Parathyroid adenoma (tissue), 2 donors: ENCODE measurements at regions not wholly inside any gene's neighbourhood (a gene's known extent, or its start where the extent isn't known, plus 50 kb on each side); places are given as distances from the start of the nearest gene placed in this dataset.

Experiments
- H2AFZ ChIP-seq: fragments of 300-600 bp; sonication (generic); one replicate; pipeline ENCODE4 v1.7.0; 2017; ENCODE audit warnings: antibody characterized with exemption, mild to moderate bottlenecking
- H3K27ac ChIP-seq: fragments of 300-600 bp; sonication (generic); one replicate; pipeline ENCODE4 v1.7.0; 2017
- H3K27me3 ChIP-seq: fragments of 300-600 bp; sonication (generic); one replicate; pipeline ENCODE4 v1.7.0; 2017; ENCODE audit warnings: low read length; ENCODE audit not compliant: control insufficient read depth, insufficient read depth
- H3K36me3 ChIP-seq: fragments of 300-600 bp; sonication (generic); one replicate; pipeline ENCODE4 v1.7.0; 2017; ENCODE audit warnings: low read length; ENCODE audit not compliant: control insufficient read depth, insufficient read depth
- H3K4me1 ChIP-seq: fragments of 300-600 bp; sonication (generic); one replicate; pipeline ENCODE4 v1.7.0; 2017; ENCODE audit warnings: control low read depth
- H3K4me2 ChIP-seq: fragments of 300-600 bp; sonication (generic); one replicate; pipeline ENCODE4 v1.7.0; 2017; ENCODE audit warnings: low read length
- H3K4me3 ChIP-seq: fragments of 300-600 bp; sonication (generic); one replicate; pipeline ENCODE4 v1.7.0; 2017; ENCODE audit warnings: low read depth, low read length
- H3K79me2 ChIP-seq: fragments of 300-600 bp; sonication (generic); one replicate; pipeline ENCODE4 v1.7.0; 2017; ENCODE audit warnings: control low read depth
- H3K9ac ChIP-seq: fragments of 300-600 bp; sonication (generic); one replicate; pipeline ENCODE4 v1.7.0; 2017; ENCODE audit warnings: mild to moderate bottlenecking
- H3K9me3 ChIP-seq: fragments of 300-600 bp; sonication (generic); one replicate; pipeline ENCODE4 v1.7.0; 2017; ENCODE audit warnings: low read length; ENCODE audit not compliant: control insufficient read depth
- CTCF ChIP-seq: fragments of 300-600 bp; sonication (generic); IDR thresholded peaks from one replicate; pipeline ENCODE4 v1.7.0; 2017; ENCODE audit warnings: antibody characterized with exemption, mild to moderate bottlenecking
- donor health status: primary hyperparathyroidism.

- Histone ChIP-seq H3K4me2 (no peak overlapping the region), H3K27me3 (no peaks in the 10 kb centered on the region), H3K9ac (no peak overlapping the region), H3K27ac (no peak overlapping the region), H3K9me3 (no peaks in the 10 kb centered on the region), H3K36me3 (no peaks in the 10 kb centered on the region), H3K79me2 (no peaks in the 10 kb centered on the region), H3K4me1 (peaks cover 2% of the 10 kb centered on the region), H3K4me3 (no peak overlapping the region), H2AFZ (no peak overlapping the region)
- TF ChIP-seq CTCF: no peak
Measured at GRCh38 chr3:78427303-78427702, 1340.5 kb downstream of the ROBO1 start.

- Histone ChIP-seq H2AFZ (no peak overlapping the region), H3K4me2 (no peak overlapping the region), H3K36me3 (no peaks in the 10 kb centered on the region), H3K9me3 (no peaks in the 10 kb centered on the region), H3K4me3 (no peak overlapping the region), H3K27me3 (no peaks in the 10 kb centered on the region), H3K79me2 (no peaks in the 10 kb centered on the region), H3K27ac (no peak overlapping the region), H3K9ac (no peak overlapping the region), H3K4me1 (peaks cover 2% of the 10 kb centered on the region)
- no peak for TF ChIP-seq CTCF
Measured at GRCh38 chr3:78430741-78431140, 1337.1 kb downstream of the ROBO1 start.

- Histone ChIP-seq H2AFZ (no peak overlapping the region), H3K79me2 (no peaks in the 10 kb centered on the region), H3K36me3 (no peaks in the 10 kb centered on the region), H3K4me1 (no peaks in the 10 kb centered on the region), H3K9ac (no peak overlapping the region), H3K4me3 (no peak overlapping the region), H3K27ac (no peak overlapping the region), H3K4me2 (no peak overlapping the region), H3K9me3 (no peaks in the 10 kb centered on the region), H3K27me3 (no peaks in the 10 kb centered on the region)
- no peak for TF ChIP-seq CTCF
Measured at GRCh38 chr3:78434801-78435200, 1333.0 kb downstream of the ROBO1 start.

GRCh38 chr3:78455166-78455565 lies 1312.6 kb downstream of the ROBO1 start:
- Histone ChIP-seq H3K4me3 (no peak overlapping the region), H3K4me1 (no peaks in the 10 kb centered on the region), H3K9me3 (no peaks in the 10 kb centered on the region), H3K27ac (no peak overlapping the region), H3K79me2 (no peaks in the 10 kb centered on the region), H2AFZ (no peak overlapping the region), H3K27me3 (no peaks in the 10 kb centered on the region), H3K4me2 (no peak overlapping the region), H3K9ac (no peak overlapping the region), H3K36me3 (no peaks in the 10 kb centered on the region)
- TF ChIP-seq CTCF: no peak

GRCh38 chr3:78455712-78456433 lies 1311.9 kb downstream of the ROBO1 start:
- H3K36me3 ChIP-seq: no peaks in the 10 kb centered on the region
- H3K79me2 ChIP-seq: no peaks in the 10 kb centered on the region
- no peaks in the 10 kb centered on the region for H3K4me1 ChIP-seq
- no peaks in the 10 kb centered on the region for H3K9me3 ChIP-seq
- no peak overlapping the region for H2AFZ ChIP-seq
- H3K27ac ChIP-seq: no peak overlapping the region
- H3K4me2 ChIP-seq: no peak overlapping the region
- no peak overlapping the region for H3K4me3 ChIP-seq
- H3K9ac ChIP-seq: no peak overlapping the region
- no peaks in the 10 kb centered on the region for H3K27me3 ChIP-seq
- no peak for TF ChIP-seq CTCF
